Parathyroid adenoma (tissue), 2 donors: ENCODE measurements at regions not wholly inside any gene's neighbourhood (a gene's known extent, or its start where the extent isn't known, plus 50 kb on each side); places are given as distances from the start of the nearest gene placed in this dataset.

ENCODE experiments used
- H2AFZ ChIP-seq: fragments of 300-600 bp; sonication (generic); one replicate; pipeline ENCODE4 v1.7.0; 2017; ENCODE audit warnings: antibody characterized with exemption, mild to moderate bottlenecking
- H3K27ac ChIP-seq: fragments of 300-600 bp; sonication (generic); one replicate; pipeline ENCODE4 v1.7.0; 2017
- H3K27me3 ChIP-seq: fragments of 300-600 bp; sonication (generic); one replicate; pipeline ENCODE4 v1.7.0; 2017; ENCODE audit warnings: low read length; ENCODE audit not compliant: control insufficient read depth, insufficient read depth
- H3K36me3 ChIP-seq: fragments of 300-600 bp; sonication (generic); one replicate; pipeline ENCODE4 v1.7.0; 2017; ENCODE audit warnings: low read length; ENCODE audit not compliant: control insufficient read depth, insufficient read depth
- H3K4me1 ChIP-seq: fragments of 300-600 bp; sonication (generic); one replicate; pipeline ENCODE4 v1.7.0; 2017; ENCODE audit warnings: control low read depth
- H3K4me2 ChIP-seq: fragments of 300-600 bp; sonication (generic); one replicate; pipeline ENCODE4 v1.7.0; 2017; ENCODE audit warnings: low read length
- H3K4me3 ChIP-seq: fragments of 300-600 bp; sonication (generic); one replicate; pipeline ENCODE4 v1.7.0; 2017; ENCODE audit warnings: low read depth, low read length
- H3K79me2 ChIP-seq: fragments of 300-600 bp; sonication (generic); one replicate; pipeline ENCODE4 v1.7.0; 2017; ENCODE audit warnings: control low read depth
- H3K9ac ChIP-seq: fragments of 300-600 bp; sonication (generic); one replicate; pipeline ENCODE4 v1.7.0; 2017; ENCODE audit warnings: mild to moderate bottlenecking
- H3K9me3 ChIP-seq: fragments of 300-600 bp; sonication (generic); one replicate; pipeline ENCODE4 v1.7.0; 2017; ENCODE audit warnings: low read length; ENCODE audit not compliant: control insufficient read depth
- TF ChIP-seq, protein P1 (sequence below): fragments of 300-600 bp; sonication (generic); IDR thresholded peaks from one replicate; pipeline ENCODE4 v1.7.0; 2017; ENCODE audit warnings: antibody characterized with exemption, mild to moderate bottlenecking
- donor health status: primary hyperparathyroidism.

DNA sequence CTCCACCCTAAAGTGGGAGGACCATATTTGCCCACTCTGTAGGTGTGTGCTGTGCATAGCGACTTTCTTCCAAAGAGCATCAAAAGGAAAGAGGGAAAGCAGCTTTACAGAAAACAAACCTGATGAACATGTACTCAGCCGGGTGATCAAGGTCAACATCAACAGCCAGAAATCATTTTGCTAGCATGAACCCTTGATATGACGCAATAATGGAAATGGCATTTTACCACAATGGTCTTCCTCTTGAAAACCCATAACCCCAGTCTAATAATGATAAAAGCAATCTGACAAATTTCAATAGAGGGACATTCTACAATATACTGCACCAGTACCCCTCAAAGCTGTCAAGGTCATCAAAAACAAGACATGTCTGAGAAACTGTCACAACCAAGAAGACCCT lies 350.2 kb downstream of the FBXO15 start:
- H3K36me3 ChIP-seq: no peaks in the 10 kb centered on the region

DNA sequence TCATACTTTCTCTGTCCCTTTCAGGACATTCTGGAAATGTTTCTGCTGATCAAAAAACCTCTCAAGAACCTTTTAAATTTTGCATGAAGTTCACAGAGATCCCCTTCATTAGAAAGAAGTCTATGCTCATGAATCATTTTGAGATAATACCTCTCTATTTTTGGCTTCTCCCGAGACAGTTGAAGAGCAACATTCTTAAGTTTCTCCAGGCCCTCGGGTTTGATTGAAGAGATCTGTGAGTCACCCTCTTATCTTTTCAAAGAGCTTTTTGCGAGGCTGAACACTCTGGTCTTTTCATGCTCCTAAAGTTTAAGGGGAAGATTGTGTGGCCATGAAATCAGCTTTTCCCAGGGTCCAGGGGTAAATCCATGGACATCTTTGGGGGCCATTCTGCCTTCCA lies 354.2 kb downstream of the FBXO15 start:
- Histone ChIP-seq H3K27me3 (no peaks in the 10 kb centered on the region), H3K79me2 (no peaks in the 10 kb centered on the region), H3K36me3 (no peaks in the 10 kb centered on the region), H2AFZ (no peak overlapping the region), H3K27ac (no peak overlapping the region), H3K4me2 (no peak overlapping the region), H3K9me3 (no peaks in the 10 kb centered on the region), H3K9ac (no peak overlapping the region), H3K4me3 (no peak overlapping the region), H3K4me1 (no peaks in the 10 kb centered on the region)
- TF ChIP-seq, protein P1, sequence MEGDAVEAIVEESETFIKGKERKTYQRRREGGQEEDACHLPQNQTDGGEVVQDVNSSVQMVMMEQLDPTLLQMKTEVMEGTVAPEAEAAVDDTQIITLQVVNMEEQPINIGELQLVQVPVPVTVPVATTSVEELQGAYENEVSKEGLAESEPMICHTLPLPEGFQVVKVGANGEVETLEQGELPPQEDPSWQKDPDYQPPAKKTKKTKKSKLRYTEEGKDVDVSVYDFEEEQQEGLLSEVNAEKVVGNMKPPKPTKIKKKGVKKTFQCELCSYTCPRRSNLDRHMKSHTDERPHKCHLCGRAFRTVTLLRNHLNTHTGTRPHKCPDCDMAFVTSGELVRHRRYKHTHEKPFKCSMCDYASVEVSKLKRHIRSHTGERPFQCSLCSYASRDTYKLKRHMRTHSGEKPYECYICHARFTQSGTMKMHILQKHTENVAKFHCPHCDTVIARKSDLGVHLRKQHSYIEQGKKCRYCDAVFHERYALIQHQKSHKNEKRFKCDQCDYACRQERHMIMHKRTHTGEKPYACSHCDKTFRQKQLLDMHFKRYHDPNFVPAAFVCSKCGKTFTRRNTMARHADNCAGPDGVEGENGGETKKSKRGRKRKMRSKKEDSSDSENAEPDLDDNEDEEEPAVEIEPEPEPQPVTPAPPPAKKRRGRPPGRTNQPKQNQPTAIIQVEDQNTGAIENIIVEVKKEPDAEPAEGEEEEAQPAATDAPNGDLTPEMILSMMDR: no peak

More for the DNA sequence above, 350.2 kb downstream of the FBXO15 start:
- Histone ChIP-seq H3K4me1 (no peaks in the 10 kb centered on the region), H3K9ac (no peak overlapping the region), H3K4me3 (no peak overlapping the region), H3K4me2 (no peak overlapping the region), H3K79me2 (no peaks in the 10 kb centered on the region), H3K27me3 (no peaks in the 10 kb centered on the region), H3K27ac (no peak overlapping the region), H2AFZ (no peak overlapping the region), H3K9me3 (no peaks in the 10 kb centered on the region)
- TF ChIP-seq, protein P1: no peak

DNA sequence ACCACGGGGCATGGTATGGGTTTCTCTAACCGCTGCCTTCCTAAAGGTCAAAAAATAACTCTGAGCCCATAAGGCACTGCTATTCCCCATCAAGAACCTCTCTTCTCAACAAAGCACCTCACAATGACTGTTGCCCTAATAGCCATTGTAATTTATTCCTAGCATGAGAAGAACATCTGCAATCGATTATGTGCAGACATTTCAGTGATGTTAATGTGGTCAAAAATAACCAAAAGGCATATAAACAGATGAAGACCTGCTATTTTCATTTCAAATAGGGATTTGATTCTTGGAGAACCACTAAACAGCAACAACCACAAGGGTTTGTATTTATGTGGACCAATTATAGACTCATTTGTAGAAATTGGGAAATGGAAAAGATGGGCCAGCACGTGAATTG lies 356.6 kb downstream of the FBXO15 start:
- H3K79me2 ChIP-seq: no peaks in the 10 kb centered on the region
- H3K4me2 ChIP-seq: no peak overlapping the region
- no peaks in the 10 kb centered on the region for H3K27me3 ChIP-seq
- no peak overlapping the region for H3K27ac ChIP-seq
- no peaks in the 10 kb centered on the region for H3K36me3 ChIP-seq
- H3K9ac ChIP-seq: no peak overlapping the region
- H2AFZ ChIP-seq: no peak overlapping the region
- no peaks in the 10 kb centered on the region for H3K4me1 ChIP-seq
- H3K9me3 ChIP-seq: no peaks in the 10 kb centered on the region
- no peak overlapping the region for H3K4me3 ChIP-seq
- TF ChIP-seq, protein P1: no peak

DNA sequence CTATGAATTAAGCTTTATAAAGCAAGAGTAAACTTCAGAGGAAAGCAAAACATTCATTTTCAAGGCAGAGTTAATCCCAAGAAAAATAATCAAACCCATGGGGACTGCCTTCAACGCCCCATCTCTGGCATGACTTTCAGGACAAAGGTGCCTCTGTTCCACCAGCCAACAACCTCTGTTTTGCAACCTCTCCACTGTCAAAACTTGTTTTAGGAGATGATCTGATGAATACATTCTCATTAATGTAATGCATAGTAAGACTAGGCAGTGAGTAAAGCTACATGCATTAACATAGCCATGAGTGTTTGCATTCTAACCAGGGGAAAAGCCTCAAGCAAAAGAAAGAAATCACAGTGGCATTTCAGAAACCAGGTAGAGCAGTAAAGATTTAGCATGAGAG lies 357.0 kb downstream of the FBXO15 start:
- Histone ChIP-seq H3K9me3 (no peaks in the 10 kb centered on the region), H2AFZ (no peak overlapping the region), H3K27me3 (no peaks in the 10 kb centered on the region), H3K4me1 (no peaks in the 10 kb centered on the region), H3K4me3 (no peak overlapping the region), H3K79me2 (no peaks in the 10 kb centered on the region), H3K9ac (no peak overlapping the region), H3K27ac (no peak overlapping the region), H3K4me2 (no peak overlapping the region), H3K36me3 (no peaks in the 10 kb centered on the region)
- TF ChIP-seq, protein P1: no peak

DNA sequence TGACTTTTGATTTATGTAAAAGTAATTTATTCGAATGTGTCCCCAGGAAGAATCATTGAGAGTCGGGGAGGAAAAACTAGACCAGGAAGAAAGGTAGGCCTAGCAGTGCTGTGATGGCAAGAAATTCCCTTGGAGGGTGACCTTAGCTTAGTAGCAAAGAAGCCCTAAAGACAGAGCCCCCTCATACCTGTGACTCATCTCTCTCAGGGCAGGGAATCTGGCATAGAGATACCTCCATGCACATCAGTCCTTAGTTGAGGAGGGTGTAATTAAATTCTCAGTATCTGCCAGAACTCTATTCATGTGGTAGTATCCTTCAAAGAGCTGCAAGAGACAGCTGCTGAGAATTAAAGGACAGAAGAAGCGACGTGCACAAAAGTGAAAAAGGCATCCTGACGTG lies 360.3 kb downstream of the FBXO15 start:
- Histone ChIP-seq H3K4me1 (no peaks in the 10 kb centered on the region), H3K27ac (no peak overlapping the region)
- TF ChIP-seq, protein P1: no peak

More for the DNA sequence above, 360.3 kb downstream of the FBXO15 start:
- H3K36me3 ChIP-seq: no peaks in the 10 kb centered on the region
- H3K9ac ChIP-seq: no peak overlapping the region
- no peaks in the 10 kb centered on the region for H3K9me3 ChIP-seq
- no peak overlapping the region for H3K4me2 ChIP-seq
- H3K4me3 ChIP-seq: no peak overlapping the region
- no peaks in the 10 kb centered on the region for H3K27me3 ChIP-seq
- no peaks in the 10 kb centered on the region for H3K79me2 ChIP-seq
- no peak overlapping the region for H2AFZ ChIP-seq
